HG03196 (cell line): ENCODE measurements at regions not wholly inside any gene's neighbourhood (a gene's known extent, or its start where the extent isn't known, plus 50 kb on each side); places are given as distances from the start of the nearest gene placed in this dataset.
"Not testable (repeated sequence)": the region's sequence is repeated elsewhere in the genome, so short reads cannot be mapped to it uniquely, and the experiment has no call there.

Experiments
- ATAC-seq: cut with Tn5 transposase; IDR thresholded peaks from one replicate; pipeline ENCODE4 v1.9.1; 2021; ENCODE audit not compliant: unreplicated experiment

DNA sequence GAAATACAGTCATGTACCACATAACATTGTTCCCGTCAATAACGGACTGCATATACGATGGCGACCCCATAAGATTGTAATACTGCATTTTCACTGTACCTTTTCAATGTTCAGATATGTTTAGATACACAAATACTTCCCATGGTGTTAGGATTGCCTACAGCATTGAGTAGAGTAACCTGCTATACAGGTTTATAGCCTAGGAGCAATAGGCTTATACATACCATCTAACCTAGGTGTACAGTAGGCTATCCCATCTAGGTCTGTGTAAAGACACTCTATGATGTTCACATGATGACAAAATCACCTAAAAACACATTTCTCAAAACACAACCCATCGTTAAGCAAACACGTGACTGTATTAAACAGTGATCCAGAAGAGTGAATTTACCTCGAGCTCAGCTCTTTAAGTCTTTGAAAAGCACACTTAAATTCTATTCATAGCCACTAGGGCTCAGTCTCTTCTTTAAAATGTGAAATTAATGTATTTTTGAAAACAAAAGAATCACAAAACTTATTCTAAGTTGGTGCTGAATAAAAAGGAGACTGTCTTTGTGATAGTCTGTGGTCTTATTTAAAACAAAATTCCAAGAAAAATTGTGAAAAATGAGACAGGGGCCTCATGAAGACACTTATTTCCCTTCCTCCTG, 239.1 kb upstream of the ARID2 start:
- ATAC-seq = no peak

DNA sequence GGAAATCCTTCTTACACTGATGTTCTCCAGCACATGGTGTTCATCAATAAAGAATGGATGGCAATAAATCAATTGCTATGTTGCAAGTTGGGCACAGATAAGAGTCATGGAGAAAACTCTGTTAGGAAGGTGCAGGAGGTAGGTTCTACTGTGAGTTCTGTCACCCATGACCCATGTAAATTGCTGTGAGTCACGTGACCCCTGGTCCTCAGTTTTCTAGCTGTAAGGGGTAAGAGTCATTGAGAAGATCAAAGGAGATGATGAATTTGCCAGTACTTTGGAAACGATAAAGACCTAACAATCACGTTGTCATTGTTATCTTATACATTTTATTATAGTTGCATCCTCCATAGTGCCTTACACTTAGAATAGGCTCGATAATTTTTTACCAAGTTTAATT, 235.2 kb upstream of the ARID2 start:
- no peak for ATAC-seq

DNA sequence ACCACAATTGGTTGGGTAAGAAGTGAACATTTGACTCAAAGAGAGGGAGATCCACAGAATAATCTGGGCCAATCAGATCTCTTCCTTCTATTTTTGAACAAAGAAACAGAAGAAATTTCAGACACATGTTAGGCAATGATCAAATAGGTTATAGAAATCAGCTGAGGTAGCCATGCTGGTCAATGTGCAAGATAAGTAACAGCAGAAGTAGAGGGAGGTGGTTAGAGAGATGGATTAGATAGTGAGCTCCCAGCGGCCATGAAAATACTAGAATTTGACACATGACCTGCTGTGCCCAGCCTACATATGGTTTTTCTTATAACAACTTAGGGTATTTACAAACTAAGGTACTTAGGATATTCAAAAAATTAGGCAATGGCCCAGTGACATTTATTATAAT, 230.9 kb upstream of the ARID2 start:
- ATAC-seq = no peak

DNA sequence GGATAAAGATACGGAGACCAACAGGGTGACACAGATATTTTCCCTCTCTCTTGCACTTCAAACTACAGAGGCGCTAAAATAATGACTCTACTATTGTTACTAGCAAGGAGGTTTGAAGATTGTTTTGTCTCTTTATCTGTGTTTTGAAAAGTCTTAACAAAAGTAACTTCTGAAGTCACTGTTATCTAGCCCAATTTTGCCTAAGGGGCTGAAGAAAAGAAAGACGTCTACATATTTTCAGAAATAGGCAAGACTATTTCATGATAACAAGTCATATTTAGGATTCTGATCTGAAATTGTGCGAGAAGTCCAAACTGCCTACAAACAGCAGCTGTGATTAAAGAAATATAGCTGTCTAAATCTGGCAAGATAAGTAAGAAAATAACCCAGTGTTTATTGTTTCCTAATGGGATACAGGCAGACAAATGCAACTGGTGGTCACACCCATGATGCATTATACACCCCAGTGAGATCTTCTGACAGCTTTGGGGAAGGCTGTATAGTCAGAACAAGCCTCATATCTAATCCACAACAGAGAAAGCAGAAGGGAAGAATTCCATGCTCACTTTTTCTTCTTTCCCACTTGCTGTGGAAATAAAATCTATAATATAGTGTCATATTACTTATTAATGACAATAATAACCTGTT, 226.9 kb upstream of the ARID2 start:
- no peak for ATAC-seq

DNA sequence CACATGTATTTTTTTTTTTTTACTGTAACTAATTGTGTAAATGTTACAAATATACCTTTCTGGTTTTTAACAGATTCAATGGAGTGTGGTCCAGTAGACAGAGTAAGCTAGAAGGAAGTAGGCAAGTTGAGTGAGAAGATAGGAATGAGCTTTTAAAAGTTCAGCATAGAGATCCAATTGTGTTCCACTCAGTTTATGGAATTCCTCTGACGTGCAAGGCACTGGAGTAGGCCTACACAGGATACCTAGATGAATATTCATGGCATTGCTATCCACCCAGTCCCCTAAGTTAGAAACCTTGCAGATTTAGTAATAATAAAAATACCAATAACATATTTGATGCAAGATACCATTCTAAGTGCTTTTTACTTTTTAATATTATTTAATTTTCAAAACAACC, 225.6 kb upstream of the ARID2 start:
- no peak for ATAC-seq

DNA sequence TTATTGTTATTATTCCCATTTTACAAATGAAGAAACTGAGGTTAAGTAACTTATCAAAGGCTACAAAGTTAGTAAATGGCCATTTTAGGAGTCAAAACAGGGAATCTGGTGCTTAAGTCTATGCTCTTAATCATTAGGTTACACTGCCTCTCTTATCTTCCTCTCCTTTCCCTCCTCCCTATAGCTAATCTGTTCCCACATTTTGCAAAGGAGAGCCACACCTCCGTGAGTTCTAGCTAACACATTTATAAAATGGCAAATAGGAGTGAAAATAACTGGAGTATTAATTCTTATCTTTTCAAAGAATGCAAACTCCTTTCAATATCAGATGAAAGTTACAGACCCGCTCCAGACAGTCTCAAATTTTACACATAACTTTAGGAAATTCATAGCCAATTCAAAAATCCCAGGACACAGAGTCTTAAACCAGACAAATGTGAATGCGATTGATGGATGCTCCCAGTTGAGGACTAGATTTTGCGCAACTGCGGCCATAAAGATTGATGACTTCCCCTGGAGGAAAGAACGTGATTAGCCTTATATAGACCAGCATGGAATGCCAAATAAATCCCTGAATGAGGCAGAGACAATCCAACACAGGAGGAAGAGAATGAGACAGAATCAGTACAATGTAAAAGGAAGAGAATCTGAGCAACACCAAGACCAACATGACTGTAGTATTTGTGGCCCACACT, 225.0 kb upstream of the ARID2 start:
- ATAC-seq = no peak

DNA sequence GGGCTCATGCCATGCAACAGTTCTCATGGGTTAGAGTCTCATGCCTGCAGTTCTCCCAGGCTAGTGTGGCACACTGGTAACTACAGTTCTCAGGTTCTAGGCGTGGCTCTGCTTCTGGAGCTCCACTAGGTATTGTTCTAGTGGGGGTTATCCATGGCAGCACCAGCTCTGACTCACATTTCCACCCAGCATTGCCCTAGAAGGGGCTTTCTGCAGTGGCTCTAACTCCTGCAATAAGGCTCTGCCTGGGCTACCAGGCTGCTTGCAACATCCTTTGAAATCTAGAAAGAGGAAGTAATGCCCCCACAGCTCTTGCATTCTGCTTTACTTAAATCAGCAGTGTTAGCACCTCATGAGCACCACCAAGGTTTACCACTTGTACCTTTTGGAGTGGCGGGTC, 220.3 kb upstream of the ARID2 start:
- ATAC-seq = no peak

DNA sequence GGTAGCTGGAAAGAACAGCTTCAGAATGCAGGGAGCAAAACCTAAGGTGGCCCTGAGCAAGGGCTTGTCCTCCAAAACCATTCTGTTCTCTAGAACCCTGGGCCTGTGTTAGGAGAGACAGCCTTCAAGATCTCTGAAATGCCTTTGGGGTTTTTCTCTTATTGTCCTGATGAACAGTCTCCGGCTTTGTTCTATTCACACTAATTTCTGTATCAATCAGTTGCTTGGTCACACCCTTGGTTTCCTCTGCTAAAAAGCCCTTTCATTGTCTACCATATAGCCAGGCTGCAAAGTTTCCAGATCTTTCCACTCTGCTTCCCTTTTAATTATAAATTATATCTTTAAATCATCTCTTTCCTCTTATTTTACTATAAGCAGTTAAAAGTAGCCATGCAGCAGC, 219.9 kb upstream of the ARID2 start:
- no peak for ATAC-seq

DNA sequence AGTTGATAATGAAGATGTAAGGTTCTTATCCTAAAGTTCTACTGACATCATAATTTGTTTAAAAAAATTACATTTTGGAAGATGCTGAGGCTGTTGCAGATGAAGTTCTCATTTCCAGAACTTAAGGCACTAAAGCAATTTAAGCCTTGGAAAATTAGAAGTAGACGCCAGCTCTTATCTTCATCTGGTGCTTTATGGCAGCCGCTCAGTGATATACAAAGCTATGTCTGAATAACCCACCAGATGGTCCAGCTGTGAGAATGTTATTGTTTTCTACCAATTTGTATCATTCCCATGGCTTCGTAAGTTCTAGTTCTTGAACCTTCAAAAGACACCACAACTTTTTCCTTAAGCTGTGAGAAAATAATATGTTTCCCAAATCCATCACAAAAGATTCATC, 212.1 kb upstream of the ARID2 start:
- no peak for ATAC-seq

DNA sequence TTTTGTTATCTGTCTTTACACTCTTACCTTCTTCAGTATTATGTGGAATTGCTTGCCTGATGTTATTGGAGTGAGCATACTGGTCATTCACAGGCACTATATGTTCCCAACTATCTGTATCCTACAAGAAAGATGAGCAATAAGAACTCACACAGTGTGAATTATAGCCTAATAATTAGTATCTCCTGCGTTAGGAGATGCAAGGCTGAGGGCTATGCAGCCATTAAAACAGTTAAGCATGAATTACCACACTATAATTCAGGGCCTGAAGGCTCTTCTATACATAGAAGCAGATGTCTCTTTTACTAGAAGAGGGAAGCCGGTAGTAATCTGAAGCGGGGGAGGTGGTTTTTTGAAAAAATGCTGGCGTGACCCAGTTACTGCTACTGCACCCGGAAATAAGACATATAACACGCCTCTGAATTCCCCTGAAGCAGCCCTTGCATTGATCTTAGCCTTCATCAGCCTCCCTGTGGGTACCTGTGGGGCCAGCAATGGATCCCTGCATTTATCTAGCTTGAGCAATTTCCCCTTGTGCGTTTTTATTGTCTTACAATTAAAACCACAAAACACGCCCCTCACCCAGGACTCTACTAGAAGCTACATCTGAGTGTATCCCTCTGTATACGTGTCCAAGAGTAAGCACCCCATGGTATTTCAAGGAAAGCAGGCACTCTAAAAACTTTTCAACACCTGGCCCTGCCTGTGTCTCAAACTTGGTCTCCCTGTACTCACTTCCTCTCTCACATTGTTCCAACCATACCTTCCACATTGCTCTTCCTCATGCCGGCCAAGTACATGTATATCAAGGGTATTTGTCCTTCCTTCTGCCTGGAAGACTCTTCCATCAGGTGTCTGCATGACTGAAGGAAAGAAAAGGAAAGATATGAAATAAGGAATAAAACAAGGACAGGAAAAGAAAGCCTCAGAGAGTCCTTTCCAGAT, 210.9 kb upstream of the ARID2 start:
- no peak for ATAC-seq

DNA sequence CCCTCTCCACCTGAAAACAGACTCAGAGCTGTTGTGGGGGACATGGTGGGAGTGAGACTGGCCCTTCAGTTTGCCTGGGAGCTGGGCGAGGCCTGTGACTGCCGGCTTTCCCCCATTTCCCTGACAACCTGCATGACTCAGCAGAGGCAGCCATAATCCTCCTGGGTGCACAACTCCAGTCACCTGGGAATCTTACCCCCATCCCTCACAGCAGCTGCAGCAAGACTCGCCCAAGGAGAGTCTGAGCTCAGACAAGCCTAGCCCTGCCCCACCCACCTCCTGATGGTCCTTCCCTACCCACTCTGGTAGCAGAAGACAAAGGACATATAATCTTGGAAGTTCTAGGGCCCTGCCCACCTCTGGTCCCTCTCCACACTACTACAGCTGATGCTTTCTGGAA, 207.3 kb upstream of the ARID2 start:
- no peak for ATAC-seq

DNA sequence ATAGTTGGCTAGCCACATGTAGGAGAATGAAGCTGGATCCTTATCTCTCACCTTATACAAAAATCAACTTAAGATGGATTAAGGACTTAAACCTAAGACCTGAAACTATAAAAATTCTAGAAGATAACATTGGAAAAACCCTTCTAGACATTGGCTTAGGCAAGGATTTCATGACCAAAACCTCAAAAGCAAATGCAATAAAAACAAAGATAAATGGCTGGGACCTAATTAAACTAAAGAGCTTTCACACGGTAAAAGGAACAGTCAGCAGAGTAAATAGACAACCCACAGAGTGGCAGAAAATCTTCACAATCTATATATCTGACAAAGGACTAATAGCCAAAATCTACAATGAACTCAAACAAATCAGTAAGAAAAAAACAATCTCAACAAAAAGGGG, 202.7 kb upstream of the ARID2 start:
- ATAC-seq = not testable (repeated sequence)

DNA sequence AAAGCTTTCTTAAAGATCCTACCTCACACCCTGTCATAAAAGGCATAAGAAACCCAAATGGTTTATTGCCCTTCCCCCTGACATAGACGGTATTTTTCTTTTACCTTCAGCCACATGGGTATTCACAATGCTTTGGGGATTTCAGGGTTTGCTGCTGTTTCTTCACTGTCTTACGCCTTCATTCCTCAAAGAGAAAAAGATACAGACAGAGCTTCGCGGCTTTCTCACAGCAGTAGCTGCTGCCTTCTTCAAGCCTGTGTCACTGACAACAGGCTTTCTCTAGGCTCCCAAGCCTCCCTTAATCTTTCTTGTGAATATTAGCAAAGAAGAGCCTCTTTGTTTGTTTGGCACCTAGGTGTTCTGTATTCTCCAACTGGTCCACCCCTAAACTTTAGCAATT, 197.4 kb upstream of the ARID2 start:
- no peak for ATAC-seq

DNA sequence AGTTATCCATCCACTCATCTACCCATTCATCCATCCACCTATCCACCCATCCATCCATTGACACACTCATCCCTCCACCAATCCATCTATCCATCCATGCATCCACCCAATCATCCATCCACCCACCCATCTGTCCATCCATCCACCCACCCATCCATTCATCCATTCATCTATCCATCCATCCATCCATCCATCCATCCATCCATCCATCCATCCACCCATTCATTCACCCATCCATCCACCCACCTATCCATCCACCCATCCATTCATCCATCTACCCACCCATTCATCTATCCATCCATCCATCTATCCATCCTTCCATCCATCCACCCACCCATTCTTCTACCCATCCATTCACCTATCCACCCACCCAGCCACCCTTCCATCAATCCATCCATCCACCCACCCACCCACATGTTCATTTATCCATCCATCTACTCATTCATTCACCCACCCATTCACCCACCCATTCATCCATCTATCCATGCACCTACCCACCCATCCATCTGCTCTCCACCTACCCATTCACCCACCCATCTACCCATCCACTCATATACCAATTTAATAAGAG, 193.8 kb upstream of the ARID2 start:
- no peak for ATAC-seq

DNA sequence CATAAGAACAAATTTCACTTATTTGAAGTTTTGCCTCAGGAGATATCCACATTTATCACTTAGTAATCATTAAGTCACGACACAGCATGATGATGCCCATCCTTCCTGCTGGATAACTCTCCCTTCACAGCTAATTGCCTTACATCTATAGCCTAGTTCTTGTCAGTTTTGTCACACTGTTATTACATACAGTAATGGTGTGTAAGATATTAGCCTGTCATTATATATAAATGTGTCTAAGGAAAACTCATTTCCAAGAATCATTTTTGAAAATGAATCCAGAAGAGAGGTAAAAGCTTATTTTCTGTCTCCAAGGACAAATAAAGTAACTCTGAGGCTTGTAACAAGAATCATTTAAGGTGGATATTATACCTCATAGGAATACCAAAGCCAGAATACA, 193.2 kb upstream of the ARID2 start:
- no peak for ATAC-seq

DNA sequence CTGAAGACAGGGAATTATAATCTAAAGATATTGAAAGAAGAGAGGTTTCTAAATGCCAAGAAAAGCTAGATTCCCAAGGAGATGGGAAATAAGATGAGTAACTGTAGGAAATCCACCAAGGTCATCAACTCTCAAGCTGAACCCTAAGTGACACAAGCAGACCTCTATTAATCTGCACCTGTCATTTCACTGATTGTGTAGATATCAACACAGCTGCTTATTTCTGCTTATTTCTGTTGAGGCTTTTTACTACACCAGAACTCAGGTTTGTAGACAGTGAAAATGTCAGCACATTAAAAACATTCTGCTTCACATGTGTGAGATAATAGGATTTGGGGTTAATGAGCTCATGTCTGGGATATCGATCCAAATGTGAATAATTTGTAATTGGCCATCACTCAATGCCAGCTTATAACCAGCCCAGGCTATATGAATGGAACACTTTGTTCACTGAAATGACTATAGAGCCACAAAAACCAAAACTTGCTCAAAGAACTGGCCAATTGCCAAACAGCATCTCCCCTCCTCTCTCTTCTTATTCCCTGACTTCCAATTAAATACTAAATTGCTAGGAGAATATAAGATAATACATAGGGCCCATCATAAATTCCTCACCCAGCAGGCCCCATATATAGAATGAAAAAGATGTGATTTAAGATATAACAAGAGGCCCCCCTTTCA, 188.7 kb upstream of the ARID2 start:
- ATAC-seq = no peak

DNA sequence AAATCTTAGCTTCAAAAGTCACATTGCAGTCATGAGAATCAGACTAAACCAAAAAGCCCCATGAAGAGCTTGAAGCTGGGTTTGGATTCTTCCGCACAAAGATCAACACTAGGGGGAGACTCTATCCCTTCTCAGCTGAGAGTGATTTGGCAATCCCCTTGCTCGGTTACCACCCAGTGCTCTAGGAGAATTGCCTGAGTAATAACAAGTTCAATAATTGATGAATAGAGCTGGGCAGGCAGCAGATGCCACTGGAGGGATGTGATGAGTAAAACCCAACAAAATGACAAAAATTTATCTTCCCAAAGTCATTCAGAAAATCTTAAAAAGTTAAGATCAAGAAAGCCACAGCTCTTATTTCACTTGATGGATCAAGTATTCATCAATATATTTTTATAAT, 185.6 kb upstream of the ARID2 start:
- no peak for ATAC-seq

DNA sequence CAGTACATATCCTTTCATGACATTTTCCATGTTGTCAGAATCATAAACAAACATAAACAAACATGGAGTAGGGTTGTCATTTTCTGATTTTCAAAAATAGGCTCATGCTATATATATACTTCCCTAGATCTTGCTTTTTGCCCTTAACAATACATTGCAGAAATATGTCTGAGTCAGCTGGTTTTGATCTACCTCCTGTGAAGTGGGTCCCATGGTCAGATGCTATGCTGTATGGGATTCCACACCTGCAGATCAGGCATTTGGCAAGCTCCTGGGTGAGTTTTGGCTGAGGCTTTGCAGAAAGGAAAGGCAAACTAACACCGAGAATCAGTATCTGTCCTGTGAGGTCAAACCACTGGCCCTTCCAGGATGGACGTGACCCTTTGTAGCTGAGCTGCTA, 183.0 kb upstream of the ARID2 start:
- no peak for ATAC-seq

DNA sequence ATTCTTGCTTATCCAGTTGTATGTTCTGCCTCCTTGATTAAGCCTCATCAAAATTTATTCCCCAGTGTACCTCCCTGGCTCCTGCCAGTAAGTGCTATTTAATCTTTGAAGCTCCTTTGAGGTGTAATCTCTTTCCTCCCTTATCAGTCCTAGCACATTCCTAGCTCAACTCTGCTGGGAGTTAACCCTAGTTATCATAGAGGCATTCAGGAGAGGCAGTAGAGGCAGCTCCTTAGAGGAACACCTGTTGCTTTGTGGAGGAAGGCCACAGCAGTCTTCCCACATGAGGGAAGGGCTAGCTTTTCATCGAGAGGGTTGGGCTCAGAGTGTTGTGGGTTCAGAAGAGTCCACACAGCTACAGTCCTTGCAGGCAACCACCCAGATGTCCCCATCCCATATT, 182.4 kb upstream of the ARID2 start:
- ATAC-seq = no peak

DNA sequence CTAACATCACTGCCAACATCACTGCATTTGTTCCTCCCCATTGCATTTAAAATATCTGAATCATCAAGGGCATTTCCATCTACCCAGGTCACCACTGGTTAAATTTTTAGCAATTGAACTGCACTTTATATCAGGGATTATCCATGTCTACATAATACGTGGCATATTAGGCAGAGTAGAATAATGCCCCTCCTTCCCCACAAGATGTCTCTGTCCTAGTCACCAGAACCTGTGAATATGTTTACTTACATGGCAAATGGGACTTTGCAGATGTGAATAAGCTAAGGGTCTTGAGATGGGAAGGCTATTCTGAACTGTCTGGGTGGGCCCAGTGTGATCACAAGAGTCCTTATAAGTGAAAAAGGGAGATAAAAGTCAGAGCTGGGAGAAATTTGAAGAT, 181.7 kb upstream of the ARID2 start:
- ATAC-seq = no peak

DNA sequence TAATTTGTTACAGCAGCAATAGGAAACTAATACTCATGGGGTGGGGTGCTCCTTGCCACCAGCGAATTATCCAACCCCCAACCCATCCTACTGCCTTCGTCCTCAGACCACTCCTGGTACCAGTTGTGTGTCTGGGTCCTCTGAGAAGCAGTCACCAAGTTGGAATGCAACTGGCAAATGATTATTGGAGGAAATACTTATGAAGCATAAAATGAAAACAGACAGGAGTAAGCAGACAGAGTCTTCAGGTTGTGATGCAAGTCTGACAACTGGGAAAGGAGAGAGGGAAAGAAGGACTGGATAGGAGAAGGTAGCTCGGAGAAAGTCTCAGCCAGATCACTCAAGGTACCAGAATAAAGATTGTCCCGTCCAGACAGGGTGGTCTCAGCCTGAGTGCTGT, 181.1 kb upstream of the ARID2 start:
- no peak for ATAC-seq
